Psoas muscle (tissue), 7 donors: ENCODE measurements at regions not wholly inside any gene's neighbourhood (a gene's known extent, or its start where the extent isn't known, plus 50 kb on each side); places are given as distances from the start of the nearest gene placed in this dataset.

ENCODE experiments used
- ATAC-seq, 4 donors: fragments of 200-7000 bp; cut with Tn5 transposase; one replicate each; pipeline ENCODE4 v1.9.1; 2020; ENCODE audit warnings: moderate library complexity in 3 of 4, mild to moderate bottlenecking in 2 of 4
- DNase-seq, 2 donors: peaks; one replicate each; pipeline ENCODE4 v3.0.0-alpha.2; 2020
- H3K27ac ChIP-seq: fragments of 200-600 bp; one replicate; pipeline ENCODE4 v1.8.0; 2022
- H3K27me3 ChIP-seq, 3 donors: fragments of 200-600 bp in 1 of 3; one replicate each; pipeline versions ENCODE4 v1.6.1 to v1.8.0; 2013 to 2022; ENCODE audit warnings: low read length in 2 of 3, mild to moderate bottlenecking in 2 of 3, moderate library complexity in 1 of 3; ENCODE audit not compliant: insufficient read depth in 3 of 3
- H3K36me3 ChIP-seq, 2 donors: fragments of 200-600 bp in 1 of 2; one replicate each; pipeline versions ENCODE4 v1.6.1 to v1.8.0; 2013 to 2022; ENCODE audit warnings: low read depth in 1 of 2, mild to moderate bottlenecking in 1 of 2, moderate library complexity in 1 of 2; ENCODE audit not compliant: insufficient read depth in 1 of 2
- H3K4me1 ChIP-seq: fragments of 200-600 bp; one replicate; pipeline ENCODE4 v1.8.0; 2022
- H3K4me3 ChIP-seq: fragments of 200-600 bp; one replicate; pipeline ENCODE4 v1.8.0; 2022; ENCODE audit warnings: mild to moderate bottlenecking
- H3K9me3 ChIP-seq: fragments of 200-600 bp; one replicate; pipeline ENCODE4 v1.8.0; 2022
- CTCF ChIP-seq: fragments of 200-600 bp; IDR thresholded peaks from one replicate; pipeline ENCODE4 v1.8.0; 2022; ENCODE audit warnings: antibody characterized with exemption
- WGBS, 3 donors: extraction: QIAGEN DNeasy Blood & Tissue Kit; methylation state at CpG; one replicate each; pipeline versions ENCODE4 v1.1.6 to v1.1.7; 2013; 5-methylcytosine and 5-hydroxymethylcytosine counted together
- intact Hi-C, 2 donors: fragments of 100-400 bp; cut with DNase I; formaldehyde crosslinking; loops; one replicate each; pipeline versions ENCODE4 v1.11.0 to v1.14.2; 2022
- donor health status: healthy with polysubstance abuse.
- donor health status: DM: no; HTN: no; CAD: no; lungs with moderate emphysema.
- donor health status: Bipolar disorder and iron deficiency.
- donor health status: healthy.
- donor health status: DM: yes; HTN: yes; CAD: no.
- donor health status: DM: no; HTN: no; CAD: no.
- donor health status: DM: yes; HTN: yes; CAD: no.

GRCh38 chr14:86824167-86824566 lies 1168.8 kb downstream of the GALC start:
- TF ChIP-seq CTCF, result no peak
- no peaks in the 10 kb centered on the region for H3K36me3 ChIP-seq
- intact Hi-C loops, result no loop called here
- no peaks in the 10 kb centered on the region for H3K27me3 ChIP-seq
- H3K4me1 ChIP-seq, result no peaks in the 10 kb centered on the region
- WGBS, 3 donors, result 83 to 86% (median 85%) methylated on average over 2 of the region's 2 CpGs
- H3K4me3 ChIP-seq, result no peak overlapping the region
- peaks cover 5% of the 10 kb centered on the region for H3K9me3 ChIP-seq
- ATAC-seq (no peak), DNase-seq (no peak)
- no peak overlapping the region for H3K27ac ChIP-seq

- no peak overlapping the region for H3K27ac ChIP-seq
- H3K9me3 ChIP-seq, result peaks cover 5% of the 10 kb centered on the region
- H3K27me3 ChIP-seq, result no peaks in the 10 kb centered on the region
- WGBS, 3 donors, result 53 to 57% (median 54%) methylated on average over 2 of the region's 2 CpGs
- no peak for TF ChIP-seq CTCF
- H3K4me1 ChIP-seq, result no peaks in the 10 kb centered on the region
- intact Hi-C loops, result no loop called here
- no peak for DNase-seq
- no peaks in the 10 kb centered on the region for H3K36me3 ChIP-seq
- H3K4me3 ChIP-seq, result no peak overlapping the region
- ATAC-seq, result no peak
Observed at GRCh38 chr14:86823581-86823980, 1169.4 kb downstream of the GALC start.

DNA sequence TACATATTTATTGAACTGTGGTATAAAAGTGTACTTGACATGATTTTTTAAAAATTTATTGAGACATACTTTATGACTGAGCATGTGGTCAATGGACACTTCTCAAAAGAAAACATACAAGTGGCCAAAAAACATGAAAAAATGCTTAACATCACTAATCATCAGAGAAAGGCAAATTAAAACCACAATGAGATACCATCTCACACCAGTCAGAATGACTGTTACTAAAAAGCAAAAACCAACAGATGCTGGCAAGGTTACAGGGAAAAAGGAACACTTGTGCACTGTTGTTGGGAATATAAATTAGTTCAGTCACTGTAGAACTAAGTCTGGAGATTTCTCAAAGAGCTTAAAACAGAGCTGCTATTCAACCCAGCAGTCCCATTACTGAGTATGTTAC lies 1177.6 kb downstream of the GALC start:
- no peak for TF ChIP-seq CTCF
- DNase-seq (no peak), ATAC-seq (no peak)
- Histone ChIP-seq H3K4me1 (no peaks in the 10 kb centered on the region), H3K4me3 (no peak overlapping the region), H3K27me3 (no peaks in the 10 kb centered on the region), H3K36me3 (no peaks in the 10 kb centered on the region), H3K9me3 (no peaks in the 10 kb centered on the region), H3K27ac (no peak overlapping the region)
- intact Hi-C loops, result loop anchor here in 1 of 2 donors (10.0 kb wide), 1 partner anchor 861 kb away; no protein-coding TSS in a partner anchor

- intact Hi-C loops, result no loop called here
Observed at GRCh38 chr14:86802726-86803125, 1190.3 kb downstream of the GALC start.

More at GRCh38 chr14:86802726-86803125, 1190.3 kb downstream of the GALC start:
- Histone ChIP-seq H3K9me3 (no peaks in the 10 kb centered on the region), H3K36me3 (no peaks in the 10 kb centered on the region), H3K27ac (no peak overlapping the region), H3K4me3 (no peak overlapping the region), H3K4me1 (no peaks in the 10 kb centered on the region), H3K27me3 (no peaks in the 10 kb centered on the region)
- WGBS, 3 donors, result 43 to 77% (median 71%) methylated on average over 2 of the region's 2 CpGs
- TF ChIP-seq CTCF, result no peak
- DNase-seq (no peak), ATAC-seq (no peak)
